ENCODE measurements at regions not wholly inside any gene's neighbourhood (a gene's known extent, or its start where the extent isn't known, plus 50 kb on each side); places are given as distances from the start of the nearest gene placed in this dataset.

DNA sequence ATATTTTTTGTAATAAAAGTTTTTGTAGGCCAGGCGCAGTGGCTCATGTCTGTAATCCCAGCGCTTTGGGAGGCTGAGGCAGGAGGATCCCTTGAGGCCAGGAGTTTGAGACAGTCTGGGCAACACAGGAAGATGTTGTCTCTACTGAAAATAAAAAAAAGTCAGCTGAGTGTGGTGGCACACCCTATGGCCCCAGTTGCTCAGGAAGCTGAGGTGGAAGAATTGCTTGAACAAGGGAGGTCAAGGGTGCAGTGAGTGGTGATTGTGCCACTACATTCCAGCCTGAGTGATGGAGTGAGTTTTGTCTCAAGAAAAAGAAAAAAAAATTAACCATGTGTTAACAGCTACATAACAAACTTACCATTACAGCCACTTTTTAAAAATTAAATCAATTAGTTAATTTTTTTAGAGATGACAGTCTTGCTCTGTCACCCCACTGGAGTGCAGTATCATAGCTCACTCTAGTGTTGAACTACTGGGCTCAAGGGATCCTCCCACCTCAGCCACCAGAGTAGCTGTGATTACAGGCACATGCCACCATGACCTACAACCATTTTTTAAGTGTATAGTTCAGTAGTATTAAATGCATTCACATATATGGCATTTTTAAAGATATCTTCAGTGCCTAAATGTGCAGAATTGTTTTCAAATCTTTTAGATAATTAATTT lies 67.2 kb upstream of the ACYP2 start:
- TF ChIP-seq, protein P1, sequence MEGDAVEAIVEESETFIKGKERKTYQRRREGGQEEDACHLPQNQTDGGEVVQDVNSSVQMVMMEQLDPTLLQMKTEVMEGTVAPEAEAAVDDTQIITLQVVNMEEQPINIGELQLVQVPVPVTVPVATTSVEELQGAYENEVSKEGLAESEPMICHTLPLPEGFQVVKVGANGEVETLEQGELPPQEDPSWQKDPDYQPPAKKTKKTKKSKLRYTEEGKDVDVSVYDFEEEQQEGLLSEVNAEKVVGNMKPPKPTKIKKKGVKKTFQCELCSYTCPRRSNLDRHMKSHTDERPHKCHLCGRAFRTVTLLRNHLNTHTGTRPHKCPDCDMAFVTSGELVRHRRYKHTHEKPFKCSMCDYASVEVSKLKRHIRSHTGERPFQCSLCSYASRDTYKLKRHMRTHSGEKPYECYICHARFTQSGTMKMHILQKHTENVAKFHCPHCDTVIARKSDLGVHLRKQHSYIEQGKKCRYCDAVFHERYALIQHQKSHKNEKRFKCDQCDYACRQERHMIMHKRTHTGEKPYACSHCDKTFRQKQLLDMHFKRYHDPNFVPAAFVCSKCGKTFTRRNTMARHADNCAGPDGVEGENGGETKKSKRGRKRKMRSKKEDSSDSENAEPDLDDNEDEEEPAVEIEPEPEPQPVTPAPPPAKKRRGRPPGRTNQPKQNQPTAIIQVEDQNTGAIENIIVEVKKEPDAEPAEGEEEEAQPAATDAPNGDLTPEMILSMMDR (conservative IDR thresholded peaks at IDR 0.05): no peak

DNA sequence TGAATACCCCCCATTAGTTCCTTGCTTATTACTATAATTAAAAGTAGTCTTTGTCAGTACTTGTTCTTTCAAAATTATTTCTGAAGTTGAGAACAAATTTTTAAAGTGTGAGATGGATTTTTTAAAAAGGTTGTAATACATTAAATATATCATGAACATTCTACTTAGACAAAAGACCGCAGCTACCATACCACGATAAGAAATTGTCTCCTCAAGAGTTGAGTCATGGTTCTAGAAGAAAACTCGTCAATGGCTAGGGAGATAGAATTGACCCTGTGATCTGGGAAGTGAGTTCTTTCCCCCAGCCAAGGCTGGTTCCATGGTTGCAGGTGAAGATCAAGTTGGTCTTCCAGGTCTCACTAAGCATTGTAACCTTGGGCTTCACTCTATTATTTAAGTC lies 67.8 kb upstream of the ACYP2 start:
- TF ChIP-seq, protein P1 (conservative IDR thresholded peaks at IDR 0.05): no peak
- TF ChIP-seq ZFX (IDR thresholded peaks at IDR 0.05): no peak
- no peak overlapping the region for H3K27ac ChIP-seq

More for the DNA sequence above, 67.2 kb upstream of the ACYP2 start:
- H3K27ac ChIP-seq: no peak overlapping the region

DNA sequence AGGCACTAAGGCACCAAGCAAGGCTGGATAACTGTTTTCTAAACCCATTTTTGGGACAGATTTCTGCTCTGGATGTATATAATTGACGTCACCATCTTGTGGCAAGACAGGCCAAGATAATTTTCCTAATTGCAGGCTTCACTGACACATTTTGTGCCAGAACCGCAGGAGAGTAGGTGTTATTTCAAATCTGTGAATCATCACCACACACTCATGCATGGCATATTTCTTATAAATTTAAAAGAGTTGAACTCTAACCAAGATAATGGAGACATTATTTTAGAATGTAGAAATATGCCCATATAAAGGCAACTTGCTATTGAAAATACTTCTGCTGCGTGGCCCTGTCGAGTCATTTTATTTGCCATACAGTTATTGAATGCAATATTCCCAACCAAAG lies 68.3 kb upstream of the ACYP2 start:
- TF ChIP-seq, protein P1 (conservative IDR thresholded peaks at IDR 0.05): no peak
- TF ChIP-seq ZFX (IDR thresholded peaks at IDR 0.05): no peak
- H3K27ac ChIP-seq: no peak overlapping the region

DNA sequence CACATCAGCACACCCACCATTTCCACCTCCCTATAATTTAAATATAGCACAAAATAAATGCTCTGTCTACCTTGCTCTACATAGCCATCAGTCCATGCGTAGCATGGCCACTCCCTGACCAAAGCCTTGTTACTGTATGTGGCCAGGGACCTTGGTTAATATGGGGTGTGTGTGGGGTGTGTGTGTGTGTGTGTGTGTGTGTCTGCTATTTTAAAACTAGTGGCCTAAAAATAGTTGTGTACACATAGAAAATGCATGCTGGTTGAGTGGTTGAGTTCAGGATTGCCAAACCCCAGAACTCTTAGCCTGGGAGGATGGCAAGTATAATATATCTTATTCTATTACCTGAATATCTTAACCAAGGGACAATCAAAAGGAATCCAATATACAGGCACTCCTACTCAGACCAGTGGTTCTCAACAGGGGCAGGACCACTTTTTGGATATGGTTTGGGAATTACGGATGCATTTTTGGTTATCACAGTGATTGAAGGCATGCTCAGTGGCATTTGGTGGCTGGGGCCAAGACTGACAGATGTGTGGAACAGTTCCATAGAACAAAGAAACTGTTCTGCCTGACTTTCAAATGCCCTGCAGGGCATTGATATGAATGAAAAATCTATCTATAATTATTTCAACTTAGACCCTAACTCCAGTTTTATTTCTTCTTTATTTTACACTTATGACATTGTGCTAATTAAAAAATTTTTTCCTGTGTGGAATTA lies 72.3 kb upstream of the PSME4 start:
- no peak overlapping the region for H3K27ac ChIP-seq
- TF ChIP-seq, protein P1 (conservative IDR thresholded peaks at IDR 0.05): no peak
- no peak for TF ChIP-seq ZFX (IDR thresholded peaks at IDR 0.05)

DNA sequence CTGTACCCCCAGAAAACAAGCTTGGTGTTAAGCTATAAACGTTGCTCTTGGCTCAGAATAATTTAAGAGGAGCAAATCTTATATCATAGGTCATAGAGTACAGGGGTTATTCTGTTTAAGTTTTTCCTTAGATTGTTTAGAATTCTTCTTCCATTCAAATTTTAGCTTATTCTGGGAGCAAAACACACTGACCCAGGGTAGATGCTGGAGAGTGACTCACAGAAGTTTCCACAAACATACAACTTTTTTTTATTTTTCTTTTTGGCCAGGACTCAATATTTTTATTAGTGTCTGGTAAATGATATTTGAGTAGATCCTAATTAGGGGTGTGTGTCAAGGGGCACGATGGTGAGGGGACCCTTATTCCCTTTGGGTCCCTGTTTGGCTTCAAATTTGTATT lies 71.5 kb upstream of the PSME4 start:
- H3K27ac ChIP-seq: no peak overlapping the region
- TF ChIP-seq, protein P1 (conservative IDR thresholded peaks at IDR 0.05): no peak
- TF ChIP-seq ZFX (IDR thresholded peaks at IDR 0.05): no peak

DNA sequence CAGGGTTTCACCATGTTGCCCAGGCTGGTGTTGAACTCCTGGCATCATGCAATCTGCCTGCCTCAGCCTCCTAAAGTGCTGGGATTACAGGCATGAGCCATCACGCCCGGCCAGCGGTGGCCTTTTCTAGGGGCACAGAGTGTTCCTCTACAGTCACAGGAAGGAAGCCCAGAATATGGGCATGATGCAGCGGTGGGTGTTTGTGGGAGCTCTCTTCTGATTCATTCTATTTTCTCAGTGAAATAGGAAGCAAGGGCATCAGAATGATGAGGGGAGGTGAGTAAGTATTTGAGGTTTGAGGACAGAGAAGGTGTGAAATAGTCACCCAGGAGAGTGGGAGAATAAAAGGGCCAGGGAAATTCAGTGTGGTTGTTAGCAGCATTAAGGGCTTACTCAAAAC lies 70.3 kb upstream of the PSME4 start:
- no peak overlapping the region for H3K27ac ChIP-seq
- TF ChIP-seq, protein P1 (conservative IDR thresholded peaks at IDR 0.05): no peak

DNA sequence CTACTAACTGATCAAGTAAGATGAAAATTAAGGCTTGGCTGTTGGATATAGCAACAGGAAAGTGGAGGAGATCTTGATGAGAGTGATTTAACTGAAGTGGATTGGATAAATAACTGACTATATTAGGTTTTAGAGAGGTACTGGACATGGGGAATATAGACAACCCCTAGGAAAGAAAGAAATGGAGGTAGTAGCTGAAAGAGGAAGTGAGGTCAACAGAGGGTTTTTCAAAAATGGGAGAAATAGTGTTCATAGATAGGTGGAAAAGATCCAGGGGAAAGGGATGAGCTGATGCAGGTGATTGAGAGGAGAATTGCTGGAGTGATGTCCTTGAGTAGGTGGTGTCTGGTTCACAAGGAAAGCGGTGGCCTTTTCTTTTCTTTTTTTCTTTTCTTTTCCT lies 69.9 kb upstream of the PSME4 start:
- H3K27ac ChIP-seq: no peak overlapping the region
- TF ChIP-seq, protein P1 (conservative IDR thresholded peaks at IDR 0.05): no peak
- TF ChIP-seq ZFX (IDR thresholded peaks at IDR 0.05): no peak
